Upper lobe of left lung (tissue), 6 donors: ENCODE measurements at regions not wholly inside any gene's neighbourhood (a gene's known extent, or its start where the extent isn't known, plus 50 kb on each side); places are given as distances from the start of the nearest gene placed in this dataset.

ENCODE experiments used
- ATAC-seq, 2 donors: fragments of 200-7000 bp; cut with Tn5 transposase; one replicate each; pipeline ENCODE4 v1.9.1; 2022; ENCODE audit warnings: mild to moderate bottlenecking in 2 of 2, moderate library complexity in 2 of 2; ENCODE audit not compliant: low FRiP score in 2 of 2
- DNase-seq, 2 donors: peaks; one replicate each; pipeline ENCODE4 v3.0.0-alpha.2; 2019 to 2020
- H3K27ac ChIP-seq, 4 donors: fragments of 200-600 bp; sonication (generic); one replicate each; pipeline ENCODE4 v1.5.1; 2016 to 2019
- H3K27me3 ChIP-seq, 4 donors: fragments of 200-600 bp; sonication (generic); one replicate each; pipeline ENCODE4 v1.5.1; 2017 to 2019
- H3K36me3 ChIP-seq, 4 donors: fragments of 200-600 bp; sonication (generic); one replicate each; pipeline ENCODE4 v1.5.1; 2016 to 2019
- H3K4me1 ChIP-seq, 4 donors: fragments of 200-600 bp; sonication (generic); one replicate each; pipeline ENCODE4 v1.5.1; 2018 to 2019
- H3K4me3 ChIP-seq, 4 donors: fragments of 200-600 bp; sonication (generic); one replicate each; pipeline ENCODE4 v1.5.1; 2017 to 2019; ENCODE audit warnings: mild to moderate bottlenecking in 2 of 4, moderate library complexity in 1 of 4
- H3K9me3 ChIP-seq, 4 donors: fragments of 200-600 bp; sonication (generic); one replicate each; pipeline ENCODE4 v1.5.1; 2018 to 2019
- CTCF ChIP-seq, 6 experiments: fragments of 450-650 bp in 4 of 6; fragments of 200-600 bp in 2 of 6; sonication (generic) in 2 of 6; IDR thresholded peaks; one replicate each; pipeline ENCODE4 v1.5.1; 2016 to 2019; ENCODE audit warnings: antibody characterized with exemption in 6 of 6
- EP300 ChIP-seq, 4 donors: sonication (generic); formaldehyde crosslinking; IDR thresholded peaks; one replicate each; pipeline ENCODE4 v1.5.1; 2017; ENCODE audit warnings: antibody characterized with exemption in 4 of 4, control low read depth in 2 of 4
- POLR2A ChIP-seq, 4 donors: fragments of 450-650 bp; IDR thresholded peaks; one replicate each; pipeline ENCODE4 v1.5.1; 2016 to 2017; ENCODE audit warnings: antibody characterized with exemption in 4 of 4, mild to moderate bottlenecking in 2 of 4
- POLR2AphosphoS5 ChIP-seq, 2 donors: sonication (generic); formaldehyde crosslinking; IDR thresholded peaks; one replicate each; pipeline ENCODE4 v1.5.1; 2017; ENCODE audit warnings: antibody characterized with exemption in 2 of 2
- WGBS, 2 donors: methylation state at CpG; one replicate each; pipeline ENCODE4 v1.1.5; 2017 to 2018; 5-methylcytosine and 5-hydroxymethylcytosine counted together
- donor health status: DM: no; HTN: no; CAD: no; lungs with moderate emphysema.
- donor health status: DM: no; HTN: yes; CAD: no; lungs with severe emphysema.

GRCh38 chr9:12351293-12352044 is 341.7 kb upstream of the TYRP1 start:
- peaks cover 0 to 7% (median 0%) of the 10 kb centered on the region in 4 donors for H3K4me1 ChIP-seq
- no peaks in the 10 kb centered on the region for H3K27me3 ChIP-seq
- TF ChIP-seq EP300 (IDR thresholded peaks at IDR 0.05): peak in 1 of 4 donors; percentile 54
- TF ChIP-seq POLR2A (IDR thresholded peaks at IDR 0.05): no peak
- H3K36me3 ChIP-seq: no peaks in the 10 kb centered on the region
- no peaks in the 10 kb centered on the region for H3K9me3 ChIP-seq
- 51 to 61% methylated on average over 3 of the region's 3 CpGs for WGBS, 2 donors
- H3K4me3 ChIP-seq: no peak overlapping the region
- no peak for ATAC-seq
- no peak overlapping the region for H3K27ac ChIP-seq
- DNase-seq: no peak

- TF ChIP-seq EP300 (IDR thresholded peaks at IDR 0.05) (no peak), CTCF (IDR thresholded peaks at IDR 0.05) (no peak), POLR2AphosphoS5 (IDR thresholded peaks at IDR 0.05) (no peak), POLR2A (IDR thresholded peaks at IDR 0.05) (no peak)
- ATAC-seq: no peak
- no peak overlapping the region for H3K4me3 ChIP-seq
- no peak overlapping the region for H3K27ac ChIP-seq
- peaks cover 0 to 7% (median 0%) of the 10 kb centered on the region in 4 donors for H3K4me1 ChIP-seq
- H3K36me3 ChIP-seq: no peaks in the 10 kb centered on the region
- DNase-seq: no peak
- no peaks in the 10 kb centered on the region for H3K27me3 ChIP-seq
- no peaks in the 10 kb centered on the region for H3K9me3 ChIP-seq
Measured at GRCh38 chr9:12352045-12352315, 341.2 kb upstream of the TYRP1 start.

- no peak overlapping the region for H3K4me3 ChIP-seq
- TF ChIP-seq POLR2AphosphoS5 (IDR thresholded peaks at IDR 0.05) (no peak), CTCF (IDR thresholded peaks at IDR 0.05) (no peak), POLR2A (IDR thresholded peaks at IDR 0.05) (no peak), EP300 (IDR thresholded peaks at IDR 0.05) (no peak)
- H3K9me3 ChIP-seq: no peaks in the 10 kb centered on the region
- H3K27me3 ChIP-seq: no peaks in the 10 kb centered on the region
- no peak for DNase-seq
- H3K4me1 ChIP-seq: no peaks in the 10 kb centered on the region
- WGBS, 2 donors: 32 to 37% methylated on average over 2 of the region's 2 CpGs
- no peaks in the 10 kb centered on the region for H3K36me3 ChIP-seq
- H3K27ac ChIP-seq: no peak overlapping the region
- no peak for ATAC-seq
Measured at GRCh38 chr9:12363439-12363838, 329.7 kb upstream of the TYRP1 start.

- ATAC-seq: no peak
- Histone ChIP-seq H3K27me3 (no peaks in the 10 kb centered on the region), H3K9me3 (no peaks in the 10 kb centered on the region), H3K4me1 (no peaks in the 10 kb centered on the region), H3K4me3 (no peak overlapping the region), H3K36me3 (no peaks in the 10 kb centered on the region), H3K27ac (no peak overlapping the region)
- TF ChIP-seq CTCF (IDR thresholded peaks at IDR 0.05) (no peak), POLR2AphosphoS5 (IDR thresholded peaks at IDR 0.05) (no peak), POLR2A (IDR thresholded peaks at IDR 0.05) (no peak), EP300 (IDR thresholded peaks at IDR 0.05) (no peak)
- 60 to 61% methylated on average over 2 of the region's 2 CpGs for WGBS, 2 donors
- no peak for DNase-seq
Measured at GRCh38 chr9:12368569-12368968, 324.6 kb upstream of the TYRP1 start.

GRCh38 chr9:12391839-12392509 is 301.2 kb upstream of the TYRP1 start:
- Histone ChIP-seq H3K4me1 (no peaks in the 10 kb centered on the region), H3K27me3 (no peaks in the 10 kb centered on the region), H3K9me3 (no peaks in the 10 kb centered on the region), H3K36me3 (no peaks in the 10 kb centered on the region), H3K4me3 (no peak overlapping the region), H3K27ac (no peak overlapping the region)
- TF ChIP-seq POLR2A (IDR thresholded peaks at IDR 0.05): no peak
- no peak for TF ChIP-seq POLR2AphosphoS5 (IDR thresholded peaks at IDR 0.05)
- TF ChIP-seq EP300 (IDR thresholded peaks at IDR 0.05): no peak
- no peak for TF ChIP-seq CTCF (IDR thresholded peaks at IDR 0.05)
- ATAC-seq (no peak), DNase-seq (no peak)
- 37 to 56% methylated on average over 2 of the region's 2 CpGs for WGBS, 2 donors
